HG03378 (cell line): ENCODE measurements at regions not wholly inside any gene's neighbourhood (a gene's known extent, or its start where the extent isn't known, plus 50 kb on each side); places are given as distances from the start of the nearest gene placed in this dataset.
"Not testable (repeated sequence)": the region's sequence is repeated elsewhere in the genome, so short reads cannot be mapped to it uniquely, and the experiment has no call there.

Source experiments
- ATAC-seq: cut with Tn5 transposase; IDR thresholded peaks from one replicate; pipeline ENCODE4 v1.9.1; 2021; ENCODE audit warnings: mild to moderate bottlenecking, moderate library complexity; ENCODE audit not compliant: unreplicated experiment

DNA sequence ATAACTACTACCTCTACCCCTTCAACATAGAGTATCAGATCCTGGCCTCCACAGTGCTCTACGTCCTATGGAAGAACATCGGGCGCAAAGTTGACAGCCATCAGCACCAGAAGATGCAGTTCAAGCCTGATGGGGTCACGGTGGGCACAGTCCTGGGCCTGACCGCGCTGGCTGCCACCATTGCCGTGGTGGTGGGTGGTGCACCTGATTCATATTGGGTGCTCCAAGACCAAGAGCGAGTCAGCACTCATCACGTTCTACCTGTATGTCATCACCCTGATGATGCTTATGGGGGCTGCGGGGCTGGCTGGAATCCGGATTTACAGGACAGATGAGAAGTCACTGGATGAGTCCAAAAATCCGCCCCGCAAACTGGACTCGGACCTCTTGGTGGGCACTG, 846.4 kb downstream of the RPIA start:
- not testable (repeated sequence) for ATAC-seq

DNA sequence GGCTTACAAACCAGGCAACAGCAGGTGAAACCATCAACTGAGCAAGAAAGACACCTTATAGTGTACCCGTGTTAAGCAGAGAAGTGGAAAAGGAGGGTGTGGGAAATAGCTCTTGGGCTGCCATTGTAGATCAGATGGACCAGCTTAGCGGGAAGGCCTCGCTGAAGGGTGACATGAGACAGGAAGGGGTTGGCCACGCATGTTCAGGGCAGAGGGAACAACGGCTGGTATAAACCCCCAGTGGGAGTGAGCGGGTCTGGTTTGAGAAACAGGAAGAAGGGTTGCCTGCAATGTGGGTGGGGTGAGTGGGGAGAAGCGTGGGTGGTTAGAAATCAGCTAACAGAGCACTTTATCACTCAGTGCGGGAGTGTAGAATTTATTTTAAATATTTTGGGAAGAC, 852.6 kb downstream of the RPIA start:
- ATAC-seq, result not testable (repeated sequence)

DNA sequence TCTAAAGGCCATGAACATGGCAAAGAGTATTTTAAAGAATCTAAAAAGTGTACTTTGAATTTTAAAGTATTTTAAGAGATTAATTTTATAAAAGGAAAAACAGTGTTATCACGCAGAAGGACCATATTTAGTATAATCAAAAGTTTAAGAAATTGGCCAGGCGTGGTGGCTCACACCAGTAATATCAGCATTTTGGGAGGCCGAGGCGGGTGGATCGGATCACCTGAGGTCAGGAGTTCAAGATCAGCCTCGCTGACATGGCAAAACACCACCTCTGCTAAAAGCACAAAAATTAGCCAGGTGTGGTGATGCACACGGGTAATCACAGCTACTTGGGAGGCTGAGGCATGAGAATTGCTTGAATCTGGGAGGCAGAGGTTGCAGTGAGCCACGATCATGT, 887.7 kb downstream of the RPIA start:
- not testable (repeated sequence) for ATAC-seq

DNA sequence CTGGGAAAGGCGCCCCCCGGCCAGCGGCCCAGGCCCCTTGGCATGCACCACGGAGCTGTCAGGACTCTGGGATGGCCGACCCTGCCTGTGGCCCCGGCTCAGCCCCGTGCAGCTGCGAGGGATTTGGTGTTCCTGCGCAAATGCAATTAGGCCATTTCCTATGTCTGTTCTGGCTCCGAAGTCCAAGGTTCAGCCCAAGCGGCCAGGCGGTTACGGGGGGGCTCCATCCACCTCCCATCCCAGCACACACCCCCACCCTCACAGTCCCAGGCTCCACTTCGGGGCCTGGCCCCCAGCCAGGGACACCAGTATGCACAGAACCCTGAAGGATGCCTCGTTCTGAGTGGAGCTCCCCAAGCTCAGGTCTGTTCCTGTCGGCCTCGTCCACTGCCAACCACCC, 891.3 kb downstream of the RPIA start:
- ATAC-seq, result not testable (repeated sequence)

- ATAC-seq, result not testable (repeated sequence)
Observed at GRCh38 chr2:89584046-89584445, 892.6 kb downstream of the RPIA start.

DNA sequence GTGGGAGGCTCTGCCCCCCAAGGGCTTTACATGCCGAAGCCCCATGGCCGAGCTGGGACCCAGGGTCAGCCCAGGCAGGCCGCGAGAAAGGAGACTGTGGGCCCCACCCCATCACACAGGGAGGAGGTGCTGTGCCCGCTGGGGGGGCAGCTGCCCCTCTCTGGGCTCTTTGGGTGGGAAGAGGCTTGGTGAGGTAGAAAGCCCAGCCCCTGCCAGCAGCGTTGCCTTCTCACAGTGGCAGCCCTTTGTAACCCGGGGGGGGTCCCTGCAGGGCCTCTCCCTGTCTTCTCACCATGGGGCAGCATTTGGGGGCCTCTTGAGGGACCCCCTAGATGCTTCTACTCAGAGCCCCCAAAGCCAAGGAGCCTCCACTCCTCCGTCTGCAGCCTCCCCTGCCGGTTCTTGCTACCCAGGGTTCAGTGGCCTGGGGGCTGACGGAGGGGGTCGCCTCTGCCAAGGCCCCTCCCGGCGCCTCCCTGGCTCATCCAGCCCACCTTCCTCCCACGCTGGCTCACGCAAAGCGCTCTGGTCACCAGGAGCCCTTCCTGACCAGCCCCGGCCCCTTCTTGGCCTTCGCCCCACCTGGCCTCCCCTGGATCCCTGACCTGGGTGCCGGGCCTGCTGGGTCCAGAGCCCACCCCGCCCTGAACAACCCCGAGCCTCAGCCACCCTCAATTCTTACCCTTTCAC, 893.5 kb downstream of the RPIA start:
- ATAC-seq, result not testable (repeated sequence)

DNA sequence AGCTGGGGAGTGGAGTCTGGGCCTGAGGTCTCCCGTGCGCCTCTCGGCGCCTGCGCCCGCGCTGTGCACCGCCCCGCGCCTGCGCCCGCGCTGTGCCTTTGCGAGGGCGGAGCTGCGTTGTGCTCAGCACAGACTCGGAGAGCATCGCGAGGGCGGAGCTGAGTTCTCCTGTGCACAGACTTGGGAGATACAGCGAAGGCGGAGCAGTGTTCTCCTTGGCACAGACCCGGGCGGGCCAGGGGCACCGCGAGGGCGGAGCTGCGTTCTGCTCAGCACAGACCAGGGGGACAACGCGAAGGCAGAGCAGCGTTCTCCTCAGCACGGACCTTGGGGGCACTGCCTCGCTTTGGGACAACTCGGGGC, 894.1 kb downstream of the RPIA start:
- peak; percentile 96 for ATAC-seq

- not testable (repeated sequence) for ATAC-seq
Observed at GRCh38 chr2:89599843-89600242, 908.4 kb downstream of the RPIA start.

DNA sequence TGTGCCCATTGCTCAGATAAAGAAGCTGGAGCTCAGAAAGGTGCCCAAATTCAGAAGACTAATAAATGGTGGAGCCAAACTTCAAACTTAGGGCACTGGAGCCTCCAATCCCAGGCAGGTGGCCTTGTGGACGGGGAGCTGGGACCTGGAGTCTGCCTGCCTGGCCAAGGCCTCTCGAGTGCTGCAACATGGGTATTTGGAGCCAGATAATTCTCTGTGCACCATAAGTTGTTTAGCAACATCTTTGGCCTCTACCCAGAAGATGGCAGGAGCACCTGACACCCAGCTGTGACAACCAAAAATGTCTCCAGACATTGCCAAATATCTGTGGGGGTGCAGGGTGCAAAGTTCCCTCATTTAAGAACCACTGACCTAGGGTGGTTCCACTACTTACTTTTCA, 915.0 kb downstream of the RPIA start:
- ATAC-seq, result not testable (repeated sequence)

GRCh38 chr2:89610207-89610926, 918.9 kb downstream of the RPIA start:
- not testable (repeated sequence) for ATAC-seq

DNA sequence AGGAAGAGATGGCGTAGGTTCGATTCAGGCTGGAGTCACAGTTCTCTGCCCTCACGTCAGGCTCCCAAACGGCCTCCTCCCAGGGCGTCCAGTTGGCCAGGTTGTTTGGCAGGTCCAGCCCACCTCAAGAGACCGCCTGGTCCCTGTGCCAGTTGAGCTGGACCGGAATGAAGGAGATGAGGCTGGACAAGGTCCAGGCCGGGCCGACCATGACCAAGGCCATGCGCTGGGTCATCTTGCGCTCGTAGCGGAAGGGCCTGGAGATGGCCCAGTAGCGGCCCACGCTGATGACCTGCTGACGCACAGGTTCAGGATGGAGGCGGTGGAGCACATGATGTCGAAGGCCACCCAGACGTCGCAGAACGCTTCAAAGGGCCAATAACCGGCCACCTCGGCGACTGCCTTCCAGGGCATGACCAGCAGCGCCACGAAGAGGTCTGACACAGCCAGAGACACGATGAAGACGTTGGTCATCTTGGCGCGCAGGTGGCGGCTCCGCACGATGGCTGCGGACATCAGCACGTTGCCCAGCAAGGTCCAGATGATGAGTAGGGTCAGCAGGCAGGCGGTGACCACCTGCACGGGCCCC, 919.5 kb downstream of the RPIA start:
- not testable (repeated sequence) for ATAC-seq

- not testable (repeated sequence) for ATAC-seq
Observed at GRCh38 chr2:89611710-89612109, 920.2 kb downstream of the RPIA start.

GRCh38 chr2:89649268-89649667, 957.8 kb downstream of the RPIA start:
- not testable (repeated sequence) for ATAC-seq

DNA sequence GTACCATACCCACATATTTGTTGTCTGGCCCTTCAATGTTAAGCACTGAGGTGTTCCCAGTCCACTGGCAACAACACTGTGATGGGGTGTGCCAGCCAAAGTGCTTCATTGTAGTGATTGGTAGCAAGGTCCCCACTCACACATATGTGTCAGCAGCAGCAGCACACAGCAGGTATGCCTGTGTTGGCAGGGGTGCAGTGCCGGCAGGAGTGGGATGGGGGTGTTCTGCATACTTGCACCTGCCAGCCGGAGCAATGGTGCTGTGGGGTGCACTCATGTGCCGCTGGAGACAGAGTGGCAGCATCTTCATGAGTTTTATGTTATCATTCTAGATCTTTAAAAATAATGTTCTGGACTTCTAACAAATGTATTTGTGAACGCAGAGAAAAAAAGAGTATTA, 987.8 kb downstream of the RPIA start:
- ATAC-seq, result not testable (repeated sequence)
